HG02885 (cell line): ENCODE measurements at regions not wholly inside any gene's neighbourhood (a gene's known extent, or its start where the extent isn't known, plus 50 kb on each side); places are given as distances from the start of the nearest gene placed in this dataset.

ENCODE experiments used
- ATAC-seq: cut with Tn5 transposase; IDR thresholded peaks from one replicate; pipeline ENCODE4 v1.9.1; 2021; ENCODE audit warnings: mild to moderate bottlenecking; ENCODE audit not compliant: unreplicated experiment, poor library complexity

DNA sequence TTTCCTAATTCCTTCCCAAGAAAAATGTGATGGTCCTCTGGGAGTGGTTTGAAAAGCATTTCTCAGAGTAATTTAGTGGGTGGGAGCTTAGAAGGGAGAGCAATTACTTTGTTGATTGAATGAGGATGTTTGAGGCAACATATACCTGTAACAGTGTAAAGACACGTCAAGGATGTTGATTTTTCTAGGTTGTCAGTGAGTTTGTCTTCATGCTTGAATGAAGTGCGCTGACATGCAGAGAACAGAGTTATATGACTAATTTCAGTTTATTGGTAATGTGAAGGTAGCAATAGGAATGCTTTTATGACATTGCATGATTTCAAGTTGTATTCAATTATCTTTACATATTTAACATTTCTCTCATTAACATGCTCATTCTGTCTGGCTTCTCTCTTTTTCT lies 286.9 kb downstream of the NFKBIZ start:
- ATAC-seq: no peak

DNA sequence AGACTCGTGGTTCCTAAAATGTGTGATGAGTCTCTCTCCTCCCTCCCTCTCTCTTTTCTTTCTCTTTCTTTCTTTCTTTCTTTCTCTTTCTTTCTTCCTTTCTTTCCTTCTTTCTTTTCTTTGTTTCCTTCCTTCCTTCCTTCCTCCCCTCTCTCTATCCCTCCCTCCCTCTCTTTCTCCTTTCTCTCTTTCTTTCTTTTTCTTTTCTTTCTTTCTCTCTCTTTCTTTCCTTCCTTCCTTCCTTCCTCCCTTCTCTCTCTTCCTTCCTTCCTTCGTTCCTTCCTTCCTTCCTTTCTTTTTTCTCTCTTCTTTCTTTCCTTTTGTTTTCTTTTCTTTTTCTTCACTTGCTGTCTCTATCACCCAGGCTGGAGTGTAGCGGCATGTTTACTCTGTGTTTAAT lies 290.8 kb downstream of the NFKBIZ start:
- ATAC-seq: no peak

DNA sequence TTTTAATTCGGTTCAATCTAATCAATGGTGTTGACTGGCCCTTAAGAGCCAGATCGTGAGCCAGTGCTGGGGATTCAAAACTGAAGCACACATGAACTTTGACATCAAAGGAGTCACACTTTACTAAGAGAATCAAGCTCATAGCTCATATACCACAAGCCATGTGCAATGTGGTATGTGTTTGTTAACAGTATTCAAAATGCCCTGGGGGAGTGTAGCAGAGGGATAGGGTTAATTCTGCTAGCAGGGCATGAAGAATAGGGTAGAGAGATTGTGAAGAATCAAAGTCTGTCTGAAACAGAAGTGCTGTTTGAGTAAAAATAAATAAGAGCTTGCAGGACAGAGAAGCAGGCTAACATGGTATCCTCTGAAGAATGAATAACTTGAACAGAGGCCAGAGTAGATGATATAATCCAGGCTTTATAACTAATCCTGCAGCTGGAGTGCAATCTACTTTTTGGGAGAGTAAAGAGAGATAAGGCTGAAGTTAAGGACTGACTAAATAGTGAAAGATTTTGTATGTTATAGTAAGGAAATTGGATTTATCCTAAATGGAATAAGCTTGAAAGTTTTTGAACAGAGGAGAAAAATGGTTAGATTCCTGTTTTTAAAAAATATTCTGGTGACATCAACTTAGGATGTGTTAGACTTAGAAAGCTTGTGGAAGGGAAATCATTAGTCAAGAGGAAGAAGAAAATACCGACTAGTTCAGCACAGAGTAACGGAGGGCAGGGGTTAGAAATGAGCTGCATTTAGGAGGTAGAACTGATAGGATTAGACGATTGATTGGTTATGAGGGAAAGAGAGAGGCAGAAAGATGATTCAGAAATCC lies 292.0 kb downstream of the NFKBIZ start:
- ATAC-seq: no peak

DNA sequence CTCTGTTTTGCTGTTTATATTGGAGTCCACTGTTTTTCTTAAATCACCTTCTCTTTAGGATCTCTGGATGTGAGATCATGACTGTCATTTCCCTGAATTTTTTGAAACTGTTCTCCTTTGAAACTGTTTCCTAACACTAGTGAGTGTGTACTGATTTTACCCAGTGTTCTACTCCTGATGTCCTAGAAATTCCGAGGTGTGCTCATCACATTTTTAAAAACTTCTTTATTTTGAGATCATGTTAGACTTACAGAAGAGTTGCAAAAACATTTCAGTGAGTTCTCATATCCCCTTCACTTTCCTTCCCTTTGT lies 292.6 kb downstream of the NFKBIZ start:
- no peak for ATAC-seq

DNA sequence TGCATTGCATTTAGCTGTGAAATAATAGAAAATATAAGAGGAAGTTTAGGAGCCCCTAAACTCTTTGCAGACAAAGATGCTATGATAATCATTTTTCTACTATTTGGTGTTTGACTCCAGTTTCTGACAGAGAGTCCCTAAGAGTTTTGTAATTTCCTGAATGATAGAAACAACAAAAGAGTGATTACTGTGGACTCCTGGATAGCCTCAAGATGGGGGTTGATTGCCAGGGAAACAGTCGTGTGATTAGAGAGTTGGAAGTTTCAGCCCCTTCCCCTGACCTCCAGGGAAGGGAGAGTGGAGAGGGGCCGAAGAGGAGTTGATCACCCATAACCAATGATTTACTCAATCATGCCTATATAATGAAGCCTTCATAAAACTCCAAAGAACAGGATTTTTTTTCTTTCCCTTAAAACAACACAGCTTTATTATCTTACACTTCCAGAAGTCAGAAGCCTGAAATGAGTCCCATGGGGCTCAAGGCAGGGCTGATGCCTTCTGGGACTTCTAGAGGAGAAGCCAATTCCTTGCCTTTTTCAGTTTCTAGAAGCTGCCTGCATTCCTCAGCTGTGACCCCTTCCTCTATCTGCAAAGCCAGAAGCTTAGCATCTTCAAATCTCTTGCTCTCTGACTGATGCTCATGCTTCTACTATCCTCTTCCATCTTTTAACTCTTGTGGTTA lies 292.3 kb upstream of the ZPLD1 start:
- no peak for ATAC-seq

DNA sequence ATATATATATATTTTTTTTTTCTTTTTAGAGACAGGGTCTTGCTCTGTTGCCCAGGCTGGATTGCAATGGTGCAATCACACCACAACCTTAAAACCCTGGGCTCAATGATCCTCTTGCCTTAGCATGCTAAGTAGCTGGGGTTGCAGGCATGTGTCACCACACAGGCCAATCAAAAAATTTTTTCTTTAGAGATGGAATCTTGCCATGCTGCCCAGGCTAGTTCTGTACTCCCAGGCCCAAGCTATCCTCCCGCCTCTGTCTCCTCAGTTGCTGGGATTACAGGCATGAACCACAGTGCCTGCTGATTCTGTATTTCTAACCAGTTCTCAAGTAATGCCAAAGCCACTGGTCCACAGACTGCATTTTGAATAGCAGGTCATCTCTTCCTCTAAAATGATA lies 291.3 kb upstream of the ZPLD1 start:
- no peak for ATAC-seq

DNA sequence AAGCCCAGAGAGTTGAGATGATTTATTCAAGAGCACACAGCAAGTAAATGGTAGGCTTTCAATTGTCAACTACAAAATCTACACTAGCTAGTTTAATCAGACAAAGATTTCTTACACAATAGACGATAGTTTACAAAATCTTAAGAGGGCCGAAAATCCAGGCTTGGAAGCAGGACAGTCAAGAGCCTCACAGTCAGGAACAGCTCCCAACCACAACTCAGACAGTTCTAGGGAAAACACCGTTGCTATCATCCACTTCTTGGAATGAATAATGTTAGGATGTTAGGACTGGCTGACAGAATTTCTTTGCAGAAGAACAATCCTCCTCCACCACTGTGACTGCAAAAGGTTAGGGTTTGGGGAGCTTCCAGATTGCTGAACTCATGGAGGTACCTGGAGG lies 290.8 kb upstream of the ZPLD1 start:
- ATAC-seq: no peak

DNA sequence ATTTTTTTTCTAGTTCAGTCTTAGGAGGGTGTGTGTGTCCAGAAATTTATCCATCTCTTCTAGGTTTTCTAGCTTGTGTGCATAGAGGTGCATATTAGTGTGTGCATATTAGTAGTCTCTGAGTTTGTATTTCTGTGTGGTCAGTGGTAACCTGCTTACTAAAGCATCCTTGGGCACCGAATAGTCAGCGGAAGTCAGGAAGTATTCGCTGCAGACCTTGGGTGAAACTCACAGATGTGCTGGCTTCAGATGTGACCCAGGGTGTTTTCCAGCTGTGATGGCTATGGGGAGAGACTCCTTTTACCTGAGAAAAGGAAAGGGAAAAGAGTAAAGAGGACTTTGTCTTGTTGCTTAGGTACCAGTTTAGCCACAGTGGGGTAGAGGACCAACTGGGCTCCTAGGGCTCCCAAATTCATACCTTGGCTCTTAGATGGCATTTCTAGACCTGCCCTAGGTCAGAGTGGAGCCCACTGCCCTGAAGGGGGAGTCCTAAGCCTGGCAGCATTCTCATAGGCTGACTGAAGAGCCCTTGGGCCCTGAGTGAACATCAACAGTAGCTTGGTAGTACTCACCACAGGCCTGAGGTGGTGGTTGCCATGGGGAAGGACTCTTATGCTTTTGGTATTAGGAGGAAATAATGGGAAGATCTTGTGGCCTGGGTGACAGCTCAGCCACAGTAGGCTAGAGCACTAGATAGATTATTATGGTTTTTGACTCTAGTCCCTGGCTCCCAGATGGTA lies 286.0 kb upstream of the ZPLD1 start:
- no peak for ATAC-seq

DNA sequence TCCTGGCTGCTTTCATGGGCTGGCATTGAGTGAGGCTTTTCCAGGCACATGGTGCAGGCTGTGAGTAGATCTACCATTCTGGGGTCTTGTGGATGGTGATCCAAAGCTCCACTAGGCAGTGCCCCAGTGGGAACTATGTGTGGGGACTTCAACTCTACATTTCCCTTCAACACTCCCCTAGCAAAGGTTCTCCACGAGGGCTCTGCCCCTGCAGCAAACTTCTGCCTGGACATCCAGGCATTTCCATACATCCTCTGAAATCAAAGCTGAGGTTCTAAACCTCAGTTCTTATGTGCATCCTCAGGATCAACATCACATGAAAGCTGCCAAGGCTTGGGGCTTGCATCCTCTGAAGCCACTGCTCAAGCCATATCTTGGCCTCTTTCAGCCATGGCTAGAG lies 282.9 kb upstream of the ZPLD1 start:
- no peak for ATAC-seq

DNA sequence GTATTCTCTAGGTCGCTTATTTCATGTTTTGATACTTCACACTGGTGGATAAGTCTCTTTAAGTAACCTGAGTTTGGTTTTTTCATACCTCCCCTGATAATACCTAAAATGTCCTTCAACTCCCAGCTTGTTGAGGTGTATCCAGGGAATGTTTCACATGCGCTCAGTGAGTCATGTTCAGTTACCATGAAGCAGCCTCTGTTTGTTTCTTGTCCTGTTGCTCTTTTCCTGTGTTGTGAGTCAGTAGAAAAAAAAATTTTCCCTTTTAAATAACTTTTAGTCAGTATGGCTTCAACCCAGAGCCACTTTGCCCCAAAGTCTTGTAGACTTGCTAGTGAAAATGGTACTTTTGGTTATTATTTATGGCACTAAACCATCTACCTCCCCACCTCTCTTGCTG lies 278.4 kb upstream of the ZPLD1 start:
- ATAC-seq: no peak

DNA sequence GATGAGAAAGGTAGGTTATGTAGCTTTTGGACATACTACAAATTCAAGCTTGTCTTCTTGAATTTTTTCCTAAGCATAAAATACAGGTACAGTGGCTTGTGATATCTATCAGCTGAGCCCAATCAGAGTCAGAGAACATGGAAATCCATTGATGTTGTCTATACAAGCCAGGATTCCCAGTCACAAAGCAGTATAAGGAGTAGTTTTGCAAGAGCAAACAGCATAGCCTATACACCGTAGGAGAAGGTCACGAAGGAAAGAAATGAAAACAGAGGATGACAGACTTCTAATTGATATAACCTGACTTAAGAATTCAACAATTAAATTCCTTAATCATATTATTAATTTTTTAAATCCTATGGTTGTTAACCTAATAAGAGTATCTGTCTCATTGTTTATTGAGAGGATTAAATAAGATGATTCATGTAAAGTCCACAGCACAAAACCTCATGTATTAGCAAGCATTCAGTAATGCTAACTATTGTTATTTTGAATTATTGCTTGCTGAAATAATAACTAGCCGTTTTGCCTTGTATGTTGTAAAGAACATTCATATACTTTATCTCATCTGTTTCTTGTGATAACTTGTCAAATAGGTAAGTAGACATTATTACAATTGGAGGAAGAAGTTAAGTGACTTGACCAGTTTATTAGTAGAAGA lies 276.6 kb upstream of the ZPLD1 start:
- no peak for ATAC-seq

DNA sequence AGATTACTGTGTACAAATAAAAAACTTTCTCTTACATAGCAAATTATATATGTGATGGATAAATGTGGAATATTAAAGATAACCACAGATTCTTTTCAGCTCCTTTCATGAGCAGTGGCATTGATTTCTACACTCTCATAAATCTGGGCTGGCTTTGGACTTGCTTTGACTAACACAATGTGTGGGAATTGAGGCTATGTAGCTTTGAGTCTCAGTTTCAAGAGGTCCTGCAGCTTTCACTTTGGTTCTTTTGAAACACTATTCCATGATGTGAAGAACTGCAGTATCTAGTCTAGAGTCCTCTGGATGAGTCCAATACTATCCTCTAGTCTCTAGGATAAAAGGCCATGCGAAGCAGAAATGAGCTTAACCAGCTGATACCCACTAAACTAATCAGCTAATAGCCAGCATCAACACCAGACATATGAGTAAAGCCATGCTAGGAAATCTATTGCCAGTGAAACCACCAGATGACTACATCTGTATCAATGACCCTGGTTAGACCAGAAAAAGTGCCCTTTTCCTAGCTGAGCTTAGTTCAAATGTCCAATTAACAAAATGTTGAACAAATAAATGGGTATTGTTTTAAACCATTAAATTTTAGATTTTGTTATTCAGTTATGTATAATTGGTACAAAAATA lies 274.9 kb upstream of the ZPLD1 start:
- peak; percentile 47 for ATAC-seq

DNA sequence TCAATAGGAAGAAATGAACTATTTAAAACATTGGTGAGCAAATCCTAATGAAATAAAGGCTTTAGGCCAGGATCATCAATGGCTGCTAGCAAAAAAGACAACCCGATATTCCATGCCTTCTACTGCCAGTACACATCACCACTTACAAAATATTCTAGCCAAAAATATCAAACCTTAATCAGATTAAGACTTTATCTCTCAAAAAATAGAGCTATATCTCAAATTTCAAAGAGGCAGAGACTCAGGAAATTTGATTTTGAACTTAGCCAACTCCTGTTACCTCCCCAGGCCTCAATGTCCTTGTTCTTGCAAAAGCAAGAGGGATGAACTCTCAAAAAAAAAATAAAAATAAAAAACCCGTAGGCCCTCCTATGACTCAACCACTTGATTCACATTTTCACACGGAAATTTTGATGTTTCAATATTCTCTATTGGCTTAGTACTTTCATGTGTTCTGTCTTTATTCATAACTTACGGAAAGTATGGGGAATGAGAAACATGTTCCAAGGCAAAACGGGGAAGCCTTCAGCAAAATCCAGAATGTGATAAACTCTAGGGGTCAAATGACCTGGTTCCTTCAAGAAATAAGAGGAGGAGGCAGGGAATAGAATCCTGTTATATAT lies 273.3 kb upstream of the ZPLD1 start:
- ATAC-seq: no peak

DNA sequence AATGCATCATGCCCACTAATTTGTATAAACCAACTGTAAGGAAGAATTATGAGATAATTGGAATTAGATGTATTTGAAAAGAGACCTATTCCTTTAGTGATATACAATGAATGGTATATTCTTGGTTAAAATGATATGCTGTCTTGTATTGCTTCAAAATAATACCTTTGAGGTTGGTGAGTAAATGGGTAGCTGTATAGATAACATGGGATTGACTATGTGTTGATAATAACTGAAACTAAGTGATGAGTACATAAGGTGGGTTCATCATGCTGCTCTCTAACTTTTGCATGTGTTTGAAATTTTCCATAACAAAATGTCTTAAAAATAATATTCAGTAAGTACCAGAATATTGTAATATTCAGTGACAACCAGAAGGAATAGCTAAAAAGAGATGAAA lies 272.6 kb upstream of the ZPLD1 start:
- no peak for ATAC-seq

DNA sequence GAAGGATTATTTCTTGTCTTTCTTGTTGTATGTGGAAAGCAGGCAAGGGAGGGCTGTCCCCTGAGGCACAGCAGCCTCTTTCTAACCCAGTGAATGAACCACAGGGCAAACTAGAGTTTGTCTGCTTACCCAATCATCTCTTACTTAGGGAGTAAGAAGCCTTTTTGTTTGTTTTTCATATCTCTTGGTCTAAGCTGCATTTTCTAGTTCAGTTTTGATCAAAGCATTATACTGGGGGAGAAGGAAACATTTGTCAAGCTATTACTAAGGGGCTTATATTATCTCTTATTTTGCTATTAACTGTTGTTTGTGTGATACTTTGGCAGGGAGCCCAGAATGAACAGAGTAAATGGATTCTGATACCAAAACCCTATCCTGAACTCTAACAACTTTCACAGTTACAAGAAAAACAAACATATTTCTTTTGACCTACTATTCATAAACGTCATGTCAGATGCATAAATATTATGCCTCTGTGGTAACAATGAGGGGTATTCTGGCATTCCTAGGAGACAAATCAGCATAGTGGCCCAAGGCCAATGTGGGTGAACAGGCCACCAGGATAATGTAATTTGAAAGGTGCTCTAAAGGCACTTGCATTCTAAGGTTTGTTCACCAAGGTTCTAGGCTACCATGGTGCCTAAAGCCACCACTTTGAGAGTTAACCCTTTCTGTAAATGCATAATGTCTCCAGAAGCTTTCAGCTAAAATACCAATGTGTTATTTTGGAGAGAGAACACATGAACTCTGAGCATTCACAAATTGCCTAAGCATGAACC lies 271.6 kb upstream of the ZPLD1 start:
- no peak for ATAC-seq

DNA sequence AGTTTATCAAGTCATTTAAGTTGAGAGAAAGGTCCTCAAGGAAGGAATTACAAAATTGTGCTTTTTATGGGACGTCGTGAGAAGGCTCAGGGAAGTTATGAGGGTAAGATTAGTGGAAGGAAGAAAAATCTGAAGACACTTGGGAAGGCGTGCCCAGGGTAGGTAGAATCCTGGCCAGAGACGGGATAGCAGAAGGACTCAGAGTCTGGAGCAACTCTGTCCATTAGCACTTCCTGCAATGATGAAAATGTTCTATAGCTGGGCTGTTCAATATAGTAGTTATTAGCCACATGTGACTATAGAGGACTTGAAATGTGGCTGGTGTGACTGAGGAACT lies 271.0 kb upstream of the ZPLD1 start:
- no peak for ATAC-seq

DNA sequence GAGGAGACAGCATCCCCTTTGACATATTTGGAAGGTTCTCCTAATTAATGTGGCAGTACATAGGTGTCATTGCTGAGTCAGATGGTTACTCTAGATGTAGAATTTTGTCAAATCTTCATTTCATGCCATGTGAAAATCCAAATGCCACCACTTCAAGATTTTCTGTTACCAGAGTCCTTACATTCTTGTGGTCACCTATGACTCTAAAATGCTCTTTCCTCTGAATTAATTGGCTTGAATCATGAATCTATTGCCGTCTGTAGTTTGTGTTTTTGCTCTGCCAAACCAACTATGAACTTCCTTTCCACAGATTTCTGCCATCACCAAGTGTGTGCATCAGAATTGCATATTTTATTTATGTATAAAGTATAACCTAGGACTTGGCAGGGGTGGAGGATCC lies 269.4 kb upstream of the ZPLD1 start:
- ATAC-seq: no peak

DNA sequence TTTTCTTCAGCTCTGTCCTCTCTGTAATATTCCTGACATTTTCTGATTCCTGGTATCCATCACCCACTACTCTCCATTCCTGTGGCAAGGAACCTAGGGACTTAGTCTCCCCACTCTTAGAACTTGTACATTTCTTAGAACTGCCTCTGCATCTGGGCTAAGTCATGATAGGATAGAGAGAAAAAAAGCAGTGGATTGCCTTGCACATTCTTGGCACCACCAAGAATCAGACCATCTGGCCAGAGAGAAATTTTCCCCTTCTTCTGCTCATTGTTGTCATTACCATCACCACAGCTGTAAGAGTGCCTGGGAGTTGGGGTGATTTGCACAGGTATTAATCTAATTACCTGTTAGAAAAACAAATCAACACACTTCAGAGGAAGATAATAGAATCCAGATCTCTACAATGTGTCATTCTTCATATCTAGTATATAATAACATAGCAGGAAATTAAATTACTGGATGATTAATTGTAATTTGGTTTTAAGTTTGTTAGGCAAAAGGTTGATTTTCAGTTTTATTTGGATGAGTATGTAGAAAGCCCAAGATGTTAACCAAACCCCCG lies 264.8 kb upstream of the ZPLD1 start:
- no peak for ATAC-seq

DNA sequence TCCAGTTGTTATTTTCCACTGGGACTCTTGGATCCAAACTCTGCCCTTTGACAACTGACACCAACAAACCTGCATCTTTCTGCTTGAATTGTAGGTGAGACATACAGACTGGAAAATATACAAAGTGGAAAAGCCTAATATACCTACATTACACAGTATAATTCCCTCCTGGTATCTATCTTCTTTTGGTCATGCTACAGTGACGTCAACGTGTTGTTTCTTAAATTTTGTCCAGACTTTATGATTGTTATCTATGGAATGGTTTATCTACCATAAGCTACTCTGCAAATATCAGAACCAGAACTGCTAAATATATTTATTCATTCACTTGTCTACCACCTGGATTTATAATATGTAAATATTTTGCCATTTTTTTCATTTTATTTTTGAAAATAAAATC lies 264.3 kb upstream of the ZPLD1 start:
- no peak for ATAC-seq
